HepG2 (cell line): ENCODE measurements at regions not wholly inside any gene's neighbourhood (a gene's known extent, or its start where the extent isn't known, plus 50 kb on each side); places are given as distances from the start of the nearest gene placed in this dataset.

Experiments
- ATAC-seq: fragments of 200-7000 bp; cut with Tn5 transposase; 3 replicates; pipeline ENCODE4 v1.9.1; 2020; ENCODE audit warnings: mild to moderate bottlenecking, moderate library complexity
- BruUV-seq: library from RNA; stranded (reverse); fragments of 400-500 nt; replicated peaks from 2 replicates; lab custom pipeline; 2021; lab: Mats Ljungman, UMichigan
- CTCF ChIA-PET: fragments of 300-600 bp; formaldehyde crosslinking; extraction: SDS; loops from one replicate; lab custom pipeline; 2021; ENCODE audit warnings: low total read pairs, inconsistent platforms, low intra/inter-chr PET ratio; lab: Yijun Ruan, JAX
- POLR2A ChIA-PET: fragments of 350-600 bp; sonication (Branson Sonifier 250); formaldehyde crosslinking; loops from one replicate; lab custom pipeline; 2020; ENCODE audit warnings: antibody characterized with exemption, inconsistent platforms; lab: Yijun Ruan, JAX
- DNase-seq: peaks from one replicate; pipeline ENCODE4 v3.0.0-alpha.2; 2015; ENCODE audit warnings: low spot score
- FAIRE-seq: peaks from 3 replicates; lab custom pipeline; 2011; peaks lifted over from hg19 to GRCh38; lab: Jason Lieb, UNC
- H2AFZ ChIP-seq: one replicate; pipeline ENCODE4 v1.6.1; 2011; ENCODE audit warnings: low read length, inconsistent platforms
- H3K27ac ChIP-seq: fragments of 300-600 bp; 3 replicates; pipeline ENCODE4 v1.8.0; 2011; ENCODE audit warnings: mixed run types, mild to moderate bottlenecking, mixed read lengths, low read length, inconsistent platforms; ENCODE audit not compliant: insufficient read depth; ENCODE audit errors: extremely low read length
- H3K27me3 ChIP-seq, 2 experiments: fragments of 200-600 bp in 1 of 2; 2 replicates in 1 of 2; 3 replicates in 1 of 2; pipeline versions ENCODE4 v1.6.0 to v1.8.0; 2011; ENCODE audit warnings: low read length in 2 of 2, mild to moderate bottlenecking in 2 of 2, moderate library complexity in 2 of 2, inconsistent platforms in 1 of 2; ENCODE audit not compliant: insufficient read depth in 2 of 2, control insufficient read depth in 1 of 2
- H3K36me3 ChIP-seq, 2 experiments: fragments of 200-600 bp in 1 of 2; replicated peaks in 1 of 2; 2 replicates in 1 of 2; 3 replicates in 1 of 2; pipeline versions ENCODE4 v1.5.1 to v1.8.0; 2011; ENCODE audit warnings: low read length in 2 of 2, inconsistent platforms in 1 of 2; ENCODE audit not compliant: insufficient read depth in 2 of 2, control insufficient read depth in 1 of 2
- H3K4me1 ChIP-seq: 2 replicates; pipeline ENCODE4 v1.5.1; 2012; ENCODE audit warnings: low read length, inconsistent platforms; ENCODE audit not compliant: insufficient read depth
- H3K4me2 ChIP-seq: 2 replicates; pipeline ENCODE4 v1.6.0; 2011; ENCODE audit warnings: low read depth, low read length, inconsistent platforms
- H3K4me3 ChIP-seq, 3 experiments: fragments of 200-600 bp in 1 of 3; sonication (generic), shearing (Covaris generic) in 1 of 3; replicated peaks in 1 of 3; 2 replicates each; pipeline ENCODE4 v1.5.1; 2011 to 2016; ENCODE audit warnings: low read length in 3 of 3, inconsistent platforms in 2 of 3, low read depth in 2 of 3, mild to moderate bottlenecking in 2 of 3, control low read depth in 1 of 3, mixed read lengths in 1 of 3; ENCODE audit not compliant: insufficient read depth in 1 of 3
- H3K79me2 ChIP-seq: one replicate; pipeline ENCODE4 v1.6.1; 2011; ENCODE audit warnings: low read length, inconsistent platforms; ENCODE audit not compliant: insufficient read depth
- H3K9ac ChIP-seq: 2 replicates; pipeline ENCODE4 v1.6.0; 2011; ENCODE audit warnings: mild to moderate bottlenecking, low read depth, low read length, inconsistent platforms; ENCODE audit not compliant: insufficient read depth
- H3K9me3 ChIP-seq: 2 replicates; pipeline ENCODE4 v1.5.1; 2012; ENCODE audit warnings: mild to moderate bottlenecking, low read length
- H4K20me1 ChIP-seq: 2 replicates; pipeline ENCODE4 v1.6.0; 2011; ENCODE audit warnings: inconsistent platforms, mild to moderate bottlenecking, low read length, moderate library complexity; ENCODE audit not compliant: insufficient read depth
- DNMT3B ChIP-seq: conservative IDR thresholded peaks from 2 replicates; pipeline ENCODE4 v1.6.1; 2016; ENCODE audit warnings: missing biosample characterization, control low read depth
- NFIB ChIP-seq: sonication (generic); formaldehyde crosslinking; IDR thresholded peaks from 2 replicates; pipeline ENCODE4 v1.9.0; 2021; ENCODE audit warnings: missing genetic modification reagents, mild to moderate bottlenecking, borderline replicate concordance
- PHF8 ChIP-seq: sonication (generic); formaldehyde crosslinking; IDR thresholded peaks from 2 replicates; pipeline ENCODE4 v1.5.0; 2020; ENCODE audit warnings: missing genetic modification reagents
- RAD51 ChIP-seq: fragments of 450-650 bp; IDR thresholded peaks from 2 replicates; pipeline ENCODE4 v1.6.1; 2016; ENCODE audit warnings: borderline replicate concordance
- RBM22 ChIP-seq: fragments of 200-400 bp; formaldehyde crosslinking; optimal IDR thresholded peaks from 2 replicates; pipeline ENCODE3; 2017; ENCODE audit warnings: mild to moderate bottlenecking, low read length, moderate library complexity
- ZFX ChIP-seq: sonication (generic); formaldehyde crosslinking; IDR thresholded peaks from 2 replicates; pipeline ENCODE4 v1.4.0; 2020; ENCODE audit warnings: mild to moderate bottlenecking, low read depth, missing genetic modification reagents, moderate library complexity
- ZFYVE20 ChIP-seq: sonication (generic); formaldehyde crosslinking; IDR thresholded peaks from 2 replicates; pipeline ENCODE4 v1.8.0; 2023; ENCODE audit warnings: low read depth, mild to moderate bottlenecking, moderate library complexity, missing genetic modification reagents, borderline replicate concordance
- ZNF468 ChIP-seq: sonication (generic); formaldehyde crosslinking; IDR thresholded peaks from 2 replicates; pipeline ENCODE4 v1.8.0; 2022; ENCODE audit warnings: mild to moderate bottlenecking, moderate library complexity, missing genetic modification reagents
- ZNF563 ChIP-seq: sonication (generic); formaldehyde crosslinking; IDR thresholded peaks from 2 replicates; pipeline ENCODE4 v1.8.0; 2022; ENCODE audit warnings: mild to moderate bottlenecking, moderate library complexity, missing genetic modification reagents
- ZNF770 ChIP-seq: sonication (generic); formaldehyde crosslinking; IDR thresholded peaks from 2 replicates; pipeline ENCODE4 v1.5.0; 2020; ENCODE audit warnings: mild to moderate bottlenecking, missing genetic modification reagents
- ZNF780A ChIP-seq: sonication (generic); formaldehyde crosslinking; IDR thresholded peaks from 2 replicates; pipeline ENCODE4 v1.8.0; 2022; ENCODE audit warnings: mild to moderate bottlenecking, missing genetic modification reagents, moderate library complexity
- WGBS: methylation state at CpG from one replicate; pipeline ENCODE4 v1.1.6; 2017; ENCODE audit warnings: low lambda C conversion rate; 5-methylcytosine and 5-hydroxymethylcytosine counted together
- in situ Hi-C: cut with HindIII; loops from 2 replicates; pipeline ENCODE4 v1.10.0; 2017; ENCODE audit warnings: low pct_unique_long_range_greater_than_20kb; ENCODE audit not compliant: extremely low pct_ligation_motif_present
- intact Hi-C: fragments of 100-400 bp; cut with micrococcal nuclease; formaldehyde crosslinking; loops from one replicate; pipeline ENCODE4 v1.10.0; 2022; ENCODE audit not compliant: unreplicated experiment
- TF ChIP-seq, protein P1 (sequence below): sonication (generic); formaldehyde crosslinking; IDR thresholded peaks from 2 replicates; pipeline ENCODE4 v1.4.0; 2020; ENCODE audit warnings: mild to moderate bottlenecking, missing genetic modification reagents

DNA sequence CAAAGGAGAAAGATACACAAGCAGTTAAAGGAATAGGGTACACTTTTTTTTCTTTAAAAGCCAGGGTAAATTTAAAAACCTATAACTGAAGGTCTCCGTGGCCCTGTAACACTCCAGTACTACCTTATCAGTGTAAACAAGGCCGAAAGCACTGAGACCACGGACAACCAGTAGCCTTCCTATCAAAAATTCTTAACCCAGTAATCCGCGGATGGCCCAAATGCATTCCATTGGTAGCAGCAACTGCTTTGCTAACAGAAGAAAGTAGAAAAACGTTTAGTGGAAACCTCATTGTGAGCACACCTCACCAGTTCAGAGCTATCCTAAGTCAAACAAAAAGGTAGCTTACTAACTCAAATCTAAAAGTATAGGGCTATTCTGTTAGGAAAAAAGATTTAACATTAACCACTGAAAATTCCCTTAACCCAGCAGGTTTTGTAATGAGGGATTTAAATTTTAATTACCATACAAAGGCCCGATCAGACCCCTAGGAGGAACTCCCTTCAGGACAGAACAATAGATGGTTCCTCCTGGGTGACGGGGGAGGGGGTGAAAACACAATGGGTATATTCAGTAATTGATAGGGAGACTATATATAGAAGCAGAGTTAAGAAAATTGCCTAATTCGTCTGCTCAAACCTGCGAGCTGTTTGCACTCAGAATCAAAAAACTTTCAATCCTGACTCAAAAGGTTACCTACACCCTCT is 50.8 kb upstream of the CWC22 start:
- ChIA-PET POLR2A (no interaction called here), CTCF (no interaction called here)
- H3K27ac ChIP-seq, result no peak overlapping the region
- no peak for DNase-seq
- no peak for FAIRE-seq
- no peak overlapping the region for H3K4me2 ChIP-seq
- no peak overlapping the region for H3K9ac ChIP-seq
- no peak for TF ChIP-seq ZNF780A
- no peak for TF ChIP-seq ZFX (CRISPR knock-in tag)
- TF ChIP-seq ZFYVE20 (CRISPR knock-in tag), result no peak
- no peak for TF ChIP-seq RAD51
- TF ChIP-seq, protein P1, sequence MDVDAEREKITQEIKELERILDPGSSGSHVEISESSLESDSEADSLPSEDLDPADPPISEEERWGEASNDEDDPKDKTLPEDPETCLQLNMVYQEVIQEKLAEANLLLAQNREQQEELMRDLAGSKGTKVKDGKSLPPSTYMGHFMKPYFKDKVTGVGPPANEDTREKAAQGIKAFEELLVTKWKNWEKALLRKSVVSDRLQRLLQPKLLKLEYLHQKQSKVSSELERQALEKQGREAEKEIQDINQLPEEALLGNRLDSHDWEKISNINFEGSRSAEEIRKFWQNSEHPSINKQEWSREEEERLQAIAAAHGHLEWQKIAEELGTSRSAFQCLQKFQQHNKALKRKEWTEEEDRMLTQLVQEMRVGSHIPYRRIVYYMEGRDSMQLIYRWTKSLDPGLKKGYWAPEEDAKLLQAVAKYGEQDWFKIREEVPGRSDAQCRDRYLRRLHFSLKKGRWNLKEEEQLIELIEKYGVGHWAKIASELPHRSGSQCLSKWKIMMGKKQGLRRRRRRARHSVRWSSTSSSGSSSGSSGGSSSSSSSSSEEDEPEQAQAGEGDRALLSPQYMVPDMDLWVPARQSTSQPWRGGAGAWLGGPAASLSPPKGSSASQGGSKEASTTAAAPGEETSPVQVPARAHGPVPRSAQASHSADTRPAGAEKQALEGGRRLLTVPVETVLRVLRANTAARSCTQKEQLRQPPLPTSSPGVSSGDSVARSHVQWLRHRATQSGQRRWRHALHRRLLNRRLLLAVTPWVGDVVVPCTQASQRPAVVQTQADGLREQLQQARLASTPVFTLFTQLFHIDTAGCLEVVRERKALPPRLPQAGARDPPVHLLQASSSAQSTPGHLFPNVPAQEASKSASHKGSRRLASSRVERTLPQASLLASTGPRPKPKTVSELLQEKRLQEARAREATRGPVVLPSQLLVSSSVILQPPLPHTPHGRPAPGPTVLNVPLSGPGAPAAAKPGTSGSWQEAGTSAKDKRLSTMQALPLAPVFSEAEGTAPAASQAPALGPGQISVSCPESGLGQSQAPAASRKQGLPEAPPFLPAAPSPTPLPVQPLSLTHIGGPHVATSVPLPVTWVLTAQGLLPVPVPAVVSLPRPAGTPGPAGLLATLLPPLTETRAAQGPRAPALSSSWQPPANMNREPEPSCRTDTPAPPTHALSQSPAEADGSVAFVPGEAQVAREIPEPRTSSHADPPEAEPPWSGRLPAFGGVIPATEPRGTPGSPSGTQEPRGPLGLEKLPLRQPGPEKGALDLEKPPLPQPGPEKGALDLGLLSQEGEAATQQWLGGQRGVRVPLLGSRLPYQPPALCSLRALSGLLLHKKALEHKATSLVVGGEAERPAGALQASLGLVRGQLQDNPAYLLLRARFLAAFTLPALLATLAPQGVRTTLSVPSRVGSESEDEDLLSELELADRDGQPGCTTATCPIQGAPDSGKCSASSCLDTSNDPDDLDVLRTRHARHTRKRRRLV (CRISPR knock-in tag), result no peak
- no peak for TF ChIP-seq NFIB (CRISPR knock-in tag)
- TF ChIP-seq PHF8, result no peak
- no peak for TF ChIP-seq RBM22
- TF ChIP-seq DNMT3B, result no peak
- no peak for TF ChIP-seq ZNF563
- TF ChIP-seq ZNF770, result no peak
- TF ChIP-seq ZNF468 (CRISPR knock-in tag), result no peak
- H3K79me2 ChIP-seq, result no peaks in the 10 kb centered on the region
- no peak for ATAC-seq
- H3K4me3 ChIP-seq, result no peak overlapping the region
- no peaks in the 10 kb centered on the region for H4K20me1 ChIP-seq
- H3K27me3 ChIP-seq, result no peaks in the 10 kb centered on the region; a peak in 1 of 5 replicates
- WGBS, result 10% methylated on average over 10 of the region's 10 CpGs
- H3K36me3 ChIP-seq, result no peaks in the 10 kb centered on the region
- no peaks in the 10 kb centered on the region for H3K9me3 ChIP-seq
- no peak overlapping the region for H2AFZ ChIP-seq
- H3K4me1 ChIP-seq, result no peaks in the 10 kb centered on the region
- intact Hi-C loops, result no loop called here
- in situ Hi-C loops, result no loop called here
- no TSS peak for BruUV-seq
